C4-2B (cell line): ENCODE measurements at regions not wholly inside any gene's neighbourhood (a gene's known extent, or its start where the extent isn't known, plus 50 kb on each side); places are given as distances from the start of the nearest gene placed in this dataset.

Experiments used
- CTCF ChIP-seq: fragments of 450-650 bp; conservative IDR thresholded peaks from 2 replicates; pipeline ENCODE4 v1.5.1; 2017; ENCODE audit warnings: mild to moderate bottlenecking
- ZFX ChIP-seq: fragments of 450-650 bp; IDR thresholded peaks from 2 replicates; pipeline ENCODE4 v1.6.1; 2017

DNA sequence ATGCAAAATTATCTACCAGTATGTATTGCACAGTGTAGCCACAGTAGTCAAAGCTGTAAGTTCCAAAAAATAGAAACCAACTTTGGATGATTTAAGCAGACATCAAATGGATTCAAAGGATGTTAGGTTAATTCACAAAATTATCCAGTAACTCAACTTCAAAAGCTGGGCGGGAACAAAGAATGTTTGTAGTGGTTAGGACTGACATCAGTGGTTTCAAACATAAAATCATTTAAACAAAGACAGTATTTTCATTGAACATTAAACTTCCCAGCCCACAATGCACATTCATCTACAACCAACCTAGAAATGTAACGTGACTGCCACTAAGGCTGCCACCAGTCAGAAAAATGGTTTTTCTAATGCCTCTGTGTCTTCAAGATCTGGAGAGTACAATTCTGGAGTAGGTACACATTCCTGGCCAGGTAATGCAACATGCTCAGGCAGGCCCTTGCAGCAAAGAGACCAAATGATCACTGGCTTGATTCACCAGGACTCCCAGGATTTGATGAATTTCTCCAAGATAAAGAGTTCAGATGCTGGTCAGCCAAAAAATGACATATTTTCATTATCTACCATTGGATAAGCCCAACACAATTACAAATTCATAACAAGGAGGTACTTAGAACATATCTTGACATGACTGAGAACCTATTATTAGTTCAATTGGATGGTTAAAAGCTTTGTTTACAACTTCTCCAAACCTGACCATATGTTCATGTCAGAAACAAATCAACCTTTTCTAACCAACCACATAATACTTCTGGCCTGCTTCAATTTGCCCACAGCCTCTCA is 189.8 kb upstream of the CNTN4 start:
- TF ChIP-seq CTCF, result no peak
- TF ChIP-seq ZFX, result no peak
